HL-60/S4 treated with retinoic acid at 250 ng/mL for 4 days and 3 days (cell line): ENCODE measurements at regions not wholly inside any gene's neighbourhood (a gene's known extent, or its start where the extent isn't known, plus 50 kb on each side); places are given as distances from the start of the nearest gene placed in this dataset.

ENCODE experiments used
- in situ Hi-C: fragments of 300-500 bp; cut with MboI; formaldehyde crosslinking; loops from 2 replicates; pipeline ENCODE4 v1.7.0; 2022; ENCODE audit warnings: low sequenced_read_pairs

DNA sequence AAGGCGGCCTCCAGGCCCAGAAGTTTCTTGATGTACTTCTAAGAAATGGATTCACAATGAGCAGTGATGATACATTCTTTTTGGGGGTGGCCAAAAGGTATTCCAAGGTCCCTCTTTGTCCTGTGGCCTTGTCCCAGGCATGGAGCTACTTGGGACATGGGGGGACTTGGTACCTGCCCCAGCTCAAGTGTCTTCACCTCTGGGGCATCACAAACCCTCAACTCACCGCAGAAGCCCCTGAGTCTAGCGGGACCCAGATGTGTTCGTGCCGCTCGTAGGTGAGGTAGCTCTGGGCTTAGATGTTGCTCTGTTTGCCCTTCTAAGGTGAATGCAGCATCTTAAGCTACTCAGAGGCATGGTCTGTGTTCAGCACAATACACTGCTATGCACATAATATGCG is 338.0 kb upstream of the IRX4 start:
- in situ Hi-C loops, result no loop called here

DNA sequence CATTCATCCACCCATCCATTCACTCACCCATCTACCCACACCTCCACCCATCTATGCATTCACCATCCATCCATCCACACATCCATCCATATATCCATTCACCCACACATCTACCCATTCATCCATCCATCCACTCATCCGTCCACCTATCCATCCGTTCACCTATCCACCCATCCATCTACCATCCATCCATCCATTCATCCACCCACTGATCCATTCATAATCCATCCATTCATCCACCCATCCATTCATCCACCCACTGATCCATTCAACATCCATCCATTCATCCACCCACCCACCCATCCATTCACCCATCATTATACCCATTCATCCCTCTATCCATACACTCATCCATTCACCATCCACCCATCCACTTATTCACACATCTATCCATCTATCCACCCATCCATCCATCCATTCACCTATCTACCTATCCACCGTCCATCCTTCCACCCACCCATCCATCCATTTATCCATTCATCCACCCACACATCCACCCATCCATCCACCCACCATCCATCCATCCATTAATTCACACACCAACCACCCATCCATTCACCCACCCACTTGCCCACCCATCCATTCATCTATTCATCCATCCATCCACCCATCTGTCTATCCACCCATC is 336.5 kb upstream of the IRX4 start:
- in situ Hi-C loops, result no loop called here

DNA sequence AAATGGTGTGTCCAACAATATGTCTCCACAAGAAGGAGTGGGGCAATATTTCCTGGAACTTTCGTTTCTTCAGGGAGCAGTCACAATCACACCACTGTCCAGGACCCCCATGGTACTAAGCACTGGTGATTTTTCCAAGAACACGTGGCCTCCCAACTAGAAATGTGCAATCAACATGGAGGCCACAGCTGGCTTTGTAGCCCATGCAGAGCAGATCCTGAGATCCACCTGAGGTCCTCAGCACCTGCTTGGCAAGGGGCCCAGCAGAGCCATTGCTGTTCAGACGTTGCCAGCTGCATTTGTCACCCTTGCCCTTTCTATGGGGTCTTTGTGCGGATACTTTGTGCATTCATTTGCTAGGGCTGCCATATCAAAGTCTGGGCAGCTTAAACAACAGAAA is 334.5 kb upstream of the IRX4 start:
- in situ Hi-C loops, result no loop called here

DNA sequence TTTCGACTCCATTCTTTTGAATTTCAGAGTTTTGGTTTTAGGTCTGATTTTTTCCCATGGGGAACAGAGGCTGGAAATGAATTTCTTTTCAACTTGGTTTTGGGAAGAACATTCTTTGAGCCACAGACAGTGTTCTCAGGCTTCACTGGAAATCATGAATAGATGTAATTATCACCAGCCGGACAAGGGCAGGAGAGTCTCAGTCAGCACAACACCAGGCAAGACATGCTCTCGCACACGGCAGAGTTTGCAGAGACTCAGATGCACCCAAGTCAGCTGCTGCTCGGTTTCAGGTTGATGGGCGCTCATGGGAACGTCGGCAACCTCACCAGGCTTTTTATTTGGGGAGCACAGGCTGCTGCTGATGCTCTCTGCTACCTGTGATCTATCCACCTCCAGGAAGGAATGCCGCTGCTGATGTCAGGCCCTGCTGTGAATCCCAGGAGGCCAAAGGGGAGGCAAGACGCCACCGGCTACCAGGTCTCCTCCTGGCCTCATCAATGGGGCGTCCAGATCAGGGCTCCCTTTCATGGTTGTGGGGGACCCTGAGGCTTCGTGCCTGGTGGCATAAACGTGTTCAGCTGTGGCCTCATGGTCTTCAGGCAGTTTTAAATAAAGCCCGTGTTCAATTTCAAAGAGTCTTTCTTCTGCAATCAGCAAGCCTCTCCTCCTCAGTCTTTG is 332.3 kb upstream of the IRX4 start:
- in situ Hi-C loops, result no loop called here

DNA sequence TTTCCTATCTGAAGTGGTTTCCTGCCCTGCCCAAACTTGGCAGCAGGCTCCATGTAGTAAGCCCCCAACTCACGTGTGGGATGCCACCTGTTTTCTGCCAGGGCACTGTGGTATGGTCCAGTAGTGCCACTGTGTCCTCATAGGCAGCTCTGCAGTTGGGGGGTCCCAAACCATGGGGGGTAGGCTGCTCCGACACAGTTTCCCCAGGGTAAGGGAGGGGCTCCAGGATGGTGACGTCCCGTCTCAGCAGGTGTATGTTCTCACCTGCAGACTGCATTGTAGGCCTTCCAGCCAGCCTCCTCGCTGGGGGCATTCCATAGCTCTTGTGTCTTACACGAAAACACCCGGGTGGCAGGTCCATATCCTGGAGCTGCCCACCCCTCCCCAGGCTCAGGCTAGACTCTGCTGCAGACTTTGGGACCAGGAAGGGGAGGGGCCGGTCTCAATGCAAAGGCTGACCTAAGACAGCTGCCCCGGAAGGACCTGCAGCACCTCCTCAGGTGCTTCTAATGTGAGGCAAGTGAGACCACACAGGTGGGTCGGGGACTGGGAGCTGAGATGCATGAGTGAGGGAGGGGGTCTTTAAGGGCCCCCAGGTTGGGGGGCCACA is 330.5 kb upstream of the IRX4 start:
- in situ Hi-C loops, result no loop called here

DNA sequence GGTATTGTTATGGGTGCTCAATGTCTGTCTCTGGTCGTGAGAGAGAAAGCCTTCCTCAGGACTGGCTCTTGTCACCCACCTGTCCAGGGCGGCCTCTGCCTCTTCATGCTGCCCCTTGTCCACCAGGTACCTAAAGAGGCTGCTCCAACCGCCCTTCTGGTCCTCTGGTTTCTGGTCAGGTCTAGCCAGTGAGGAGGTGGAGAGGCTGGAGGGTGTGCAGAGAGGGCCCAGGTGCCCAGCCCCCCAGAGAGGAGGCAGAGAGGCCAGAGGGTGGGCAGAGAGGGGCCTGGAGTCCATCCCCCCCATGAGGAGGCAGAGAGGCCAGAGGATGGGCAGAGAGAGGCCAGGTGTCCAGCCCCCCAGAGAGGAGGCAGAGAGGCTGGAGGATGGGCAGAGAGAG is 329.8 kb upstream of the IRX4 start:
- in situ Hi-C loops, result no loop called here

DNA sequence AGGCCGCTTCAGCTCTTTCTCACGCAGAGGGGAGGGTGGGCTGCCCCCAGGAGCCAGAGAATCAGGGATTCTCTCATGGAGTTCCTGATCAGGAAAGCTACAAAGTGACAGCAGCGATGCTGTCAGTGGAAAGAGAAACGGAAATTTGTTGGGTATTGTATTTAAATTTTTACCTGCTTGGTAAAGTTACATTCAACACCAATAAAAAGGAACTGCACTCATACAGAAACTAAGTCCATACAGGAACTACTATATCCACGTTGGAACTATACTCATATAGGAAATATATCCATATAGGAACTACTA is 325.5 kb upstream of the IRX4 start:
- in situ Hi-C loops, result no loop called here

DNA sequence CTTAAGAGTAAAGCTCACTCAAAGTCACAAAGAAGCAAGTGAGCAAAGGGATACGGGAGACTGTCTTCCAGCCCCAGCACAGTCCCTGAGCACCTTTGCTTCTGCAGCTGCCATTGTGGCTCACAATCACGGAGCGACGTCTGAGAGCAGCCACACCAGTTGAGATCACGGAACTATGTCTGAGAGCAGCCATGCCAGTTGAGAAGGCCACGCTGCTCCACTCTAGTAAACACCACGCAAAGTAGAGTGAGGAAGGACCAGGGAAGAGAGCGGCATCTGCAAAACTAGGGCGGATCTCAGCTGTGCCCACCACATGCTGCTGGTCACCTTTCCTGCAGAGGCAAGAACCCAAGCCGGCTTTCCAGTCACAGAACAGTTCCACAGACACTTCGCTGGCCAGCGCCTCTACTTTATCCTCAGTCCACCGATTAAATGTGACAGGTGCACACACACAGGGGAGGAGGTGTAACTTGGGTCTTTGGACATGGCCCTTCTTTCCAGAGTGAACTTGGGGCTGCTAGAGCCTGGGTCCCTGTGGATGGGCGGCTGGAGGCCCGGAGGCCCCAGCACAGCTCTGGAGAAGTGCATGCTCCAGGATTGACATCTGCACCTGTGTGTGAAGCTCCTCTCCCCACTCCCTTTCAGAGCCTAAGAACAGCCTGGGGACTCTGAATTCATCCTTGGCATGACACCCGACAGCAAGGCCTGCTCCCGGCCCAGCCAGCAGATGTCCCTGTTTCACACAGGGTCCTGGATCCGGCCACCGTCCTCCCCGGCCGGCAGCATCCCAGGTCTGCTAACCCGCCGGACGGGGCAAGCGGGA is 324.9 kb upstream of the IRX4 start:
- in situ Hi-C loops, result no loop called here

DNA sequence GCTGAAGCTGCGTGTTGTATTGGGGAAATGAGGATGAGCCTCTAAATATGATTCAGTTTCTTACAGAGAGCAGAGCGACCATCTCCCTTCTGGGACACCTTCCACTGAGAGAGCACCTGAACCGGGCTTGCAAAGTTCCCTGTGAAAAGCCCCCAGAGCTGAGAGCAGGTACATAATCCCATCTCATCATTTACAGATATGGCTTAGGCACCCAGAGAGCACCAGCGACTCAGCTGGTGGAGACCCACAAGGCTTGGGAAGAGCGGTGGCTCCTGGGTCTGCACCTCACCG is 324.3 kb upstream of the IRX4 start:
- in situ Hi-C loops, result no loop called here

DNA sequence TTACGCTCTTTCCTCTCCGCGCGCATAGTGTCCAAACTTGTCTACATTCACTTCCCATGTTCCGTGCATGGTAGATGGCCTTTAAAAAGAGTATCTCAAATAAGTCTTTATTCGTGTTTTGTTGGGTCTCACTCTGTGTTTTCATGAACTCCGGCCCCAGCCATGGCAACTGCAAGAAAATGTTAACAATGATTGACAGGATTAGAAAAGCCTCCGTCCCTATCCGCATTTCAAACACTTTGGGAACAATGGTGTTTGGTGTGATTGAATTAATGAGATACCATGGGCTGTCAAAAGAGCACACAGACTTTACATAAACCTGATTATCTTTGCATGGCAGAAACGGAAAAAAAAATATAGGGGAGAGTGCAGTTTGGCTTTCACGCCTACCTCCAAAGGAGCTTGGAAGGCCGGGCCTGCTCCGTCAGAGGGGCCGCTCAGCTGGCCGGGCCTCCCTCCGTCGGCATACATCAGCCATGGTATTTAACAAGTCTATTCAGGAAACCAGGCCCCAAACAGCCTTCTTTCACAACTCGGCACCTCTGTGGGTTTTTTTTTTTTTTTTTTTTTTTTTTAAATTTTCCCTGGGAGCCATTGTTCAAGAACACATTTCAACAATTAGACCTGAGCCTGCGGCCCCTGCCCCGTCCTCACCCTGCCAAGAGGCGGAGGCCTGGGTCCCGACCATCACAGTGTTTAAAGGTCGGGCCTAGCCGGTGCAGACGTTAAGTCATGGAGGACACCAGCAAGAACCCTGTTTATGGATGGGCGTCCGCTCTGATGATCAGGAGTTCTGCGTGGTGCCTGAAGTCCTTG is 323.8 kb upstream of the IRX4 start:
- in situ Hi-C loops, result no loop called here

DNA sequence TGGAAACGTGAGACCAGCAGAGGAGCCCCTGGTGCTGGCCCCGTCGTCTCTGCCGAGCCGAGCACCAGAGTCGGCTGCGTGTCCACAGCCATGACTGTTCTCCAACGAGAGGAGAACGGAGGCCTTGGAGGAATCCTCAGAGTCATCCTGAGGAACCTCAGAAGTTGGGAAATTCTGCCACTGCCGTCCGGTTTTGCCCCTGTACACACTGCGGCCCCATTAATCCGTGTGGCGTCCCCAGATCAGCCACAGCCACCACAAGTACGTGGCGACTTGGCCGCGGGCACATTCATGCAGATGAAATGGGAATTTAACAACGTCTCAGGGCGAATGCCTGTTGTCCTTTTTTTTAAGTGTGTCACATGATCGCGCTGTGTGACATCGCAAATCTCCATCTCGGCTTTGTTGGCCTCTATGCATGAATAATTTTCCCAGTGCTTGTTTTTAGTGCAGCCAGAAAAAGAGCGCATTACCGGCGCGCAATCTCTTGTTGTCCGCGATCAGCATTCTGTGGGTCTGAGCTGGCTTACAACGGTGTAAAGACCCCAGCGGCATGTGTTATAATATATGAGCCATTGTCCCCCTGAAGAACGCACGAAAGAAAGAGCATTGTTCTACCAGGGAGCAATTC is 323.0 kb upstream of the IRX4 start:
- in situ Hi-C loops, result no loop called here

DNA sequence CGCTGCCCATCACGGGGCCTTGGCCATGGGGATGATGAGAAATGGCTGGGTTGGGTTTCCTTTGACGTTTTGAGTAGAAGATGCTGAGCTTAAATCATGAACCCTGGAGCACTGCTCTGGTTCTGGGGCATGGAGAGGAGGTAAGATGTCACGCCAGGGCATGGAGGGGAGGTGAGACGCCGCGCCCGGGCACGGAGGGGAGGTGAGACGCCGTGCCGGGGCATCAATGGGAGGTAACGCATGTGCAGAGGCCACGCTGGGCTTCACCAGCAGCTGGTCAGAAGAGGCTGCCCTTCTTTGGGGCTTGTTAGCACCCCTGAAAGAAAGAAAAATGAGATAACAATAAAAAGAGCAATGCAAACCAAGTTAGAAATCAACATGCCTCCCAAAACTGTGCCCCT is 322.5 kb upstream of the IRX4 start:
- in situ Hi-C loops, result no loop called here

DNA sequence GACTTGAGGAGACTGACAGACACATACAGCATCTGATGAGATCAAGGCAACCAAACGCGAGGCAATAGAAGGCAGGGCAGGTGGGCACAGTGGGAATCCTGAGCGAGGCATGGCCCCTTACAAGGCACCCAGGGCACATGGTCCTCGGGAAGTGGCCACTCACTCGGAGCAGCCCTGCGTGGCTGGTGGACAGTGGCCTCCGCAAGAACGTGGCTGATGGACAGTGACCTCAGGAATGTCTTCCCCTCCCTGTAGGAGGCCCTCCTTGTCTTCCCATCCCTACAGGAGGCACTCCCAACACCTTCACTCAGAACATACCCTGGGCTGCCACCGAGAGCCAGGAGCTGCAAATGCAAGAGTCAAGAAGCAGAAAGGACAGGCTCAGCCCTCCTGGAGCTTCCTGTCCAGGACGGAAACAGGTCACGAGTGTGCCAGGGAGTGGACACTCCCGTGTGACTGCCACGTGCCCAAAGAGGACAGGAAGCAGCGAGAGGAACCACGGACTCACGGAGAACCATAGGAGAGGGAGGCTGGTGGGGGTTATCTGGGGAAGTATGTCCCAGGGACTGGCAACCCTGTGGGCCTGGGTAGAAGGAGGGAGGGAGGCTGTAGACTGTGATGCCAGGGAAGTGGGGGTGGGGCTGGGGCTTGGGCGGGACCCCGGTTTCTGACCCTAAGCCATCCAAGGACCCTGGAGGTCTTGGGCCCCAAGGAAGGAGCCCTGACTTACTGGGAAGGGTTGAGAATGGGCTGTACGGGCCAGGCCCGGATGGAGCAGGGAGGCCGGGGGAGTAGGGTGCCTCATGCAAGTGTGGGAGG is 321.9 kb upstream of the IRX4 start:
- in situ Hi-C loops, result no loop called here

DNA sequence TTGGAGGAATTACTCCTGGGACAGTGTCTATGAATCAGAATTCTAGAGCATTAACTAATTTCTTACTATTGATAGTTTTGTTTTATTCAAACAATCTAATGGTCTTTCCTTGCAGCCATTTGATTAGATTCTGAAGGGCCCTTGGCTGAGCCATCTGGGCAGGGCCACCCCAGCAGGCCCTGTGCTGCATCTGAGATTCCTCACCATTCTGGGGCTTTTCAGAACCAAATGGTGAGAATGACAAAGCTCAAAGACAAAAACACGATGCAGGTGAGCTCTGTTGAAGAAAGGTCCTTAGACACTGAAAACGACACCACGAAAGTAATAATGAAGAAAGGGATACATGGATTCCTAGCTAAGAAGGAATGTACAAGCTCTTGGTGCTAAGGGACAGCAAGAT is 321.0 kb upstream of the IRX4 start:
- in situ Hi-C loops, result no loop called here

DNA sequence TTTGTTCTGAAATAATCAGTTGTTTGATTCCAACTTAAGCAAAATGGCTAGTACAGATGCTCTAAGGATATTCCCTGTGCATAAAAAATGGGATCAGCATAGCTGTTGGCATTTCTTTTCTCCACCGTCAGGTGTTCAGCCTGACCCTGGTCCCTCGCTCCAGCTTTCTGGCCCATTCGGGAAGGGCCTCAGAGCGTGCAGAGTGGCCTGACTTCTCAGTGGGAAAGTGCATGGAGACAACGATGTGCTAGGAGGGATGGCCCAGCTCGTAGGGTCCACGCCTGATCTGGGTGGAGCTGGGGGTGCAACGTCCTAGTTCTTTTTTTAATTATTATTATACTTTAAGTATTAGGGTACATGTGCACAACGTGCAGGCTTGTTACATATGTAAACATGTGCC is 319.1 kb upstream of the IRX4 start:
- in situ Hi-C loops, result no loop called here

DNA sequence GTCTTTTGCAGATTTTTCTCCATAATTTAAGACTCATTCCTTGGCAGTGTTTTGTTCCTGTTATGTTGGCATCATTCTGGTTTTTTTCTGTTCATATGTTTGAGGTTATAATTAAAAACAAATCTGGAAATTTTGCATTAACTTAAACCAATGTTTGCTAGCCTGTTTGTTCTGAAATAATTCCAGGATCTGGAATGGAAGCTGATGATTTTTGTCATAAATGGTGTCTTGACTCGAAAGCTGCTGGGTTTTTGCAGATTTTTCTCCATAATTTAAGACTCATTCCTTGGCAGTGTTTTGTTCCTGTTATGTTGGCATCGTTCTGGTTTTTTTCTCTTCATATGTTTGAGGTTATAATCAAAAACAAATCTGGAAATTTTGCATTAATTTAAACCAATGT is 318.7 kb upstream of the IRX4 start:
- in situ Hi-C loops, result no loop called here

DNA sequence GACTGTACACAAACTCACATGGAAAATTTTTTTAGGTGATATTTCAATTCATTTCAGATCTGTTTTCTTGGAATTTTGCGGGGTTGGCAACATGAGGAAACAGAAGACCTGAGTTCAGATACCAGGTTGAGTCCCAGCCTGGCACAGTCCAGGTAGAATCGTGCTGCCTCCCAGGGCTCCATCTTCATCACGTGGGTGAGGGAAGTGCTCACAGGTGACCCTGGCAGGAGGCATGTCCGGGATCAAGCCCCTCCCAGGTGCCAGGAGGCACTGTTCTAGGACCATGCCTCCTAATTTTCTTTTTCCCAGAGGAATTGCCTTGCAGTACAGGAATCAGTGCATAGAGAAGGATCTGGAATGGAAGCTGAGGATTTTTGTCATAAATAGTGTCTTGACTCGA is 318.3 kb upstream of the IRX4 start:
- in situ Hi-C loops, result no loop called here

DNA sequence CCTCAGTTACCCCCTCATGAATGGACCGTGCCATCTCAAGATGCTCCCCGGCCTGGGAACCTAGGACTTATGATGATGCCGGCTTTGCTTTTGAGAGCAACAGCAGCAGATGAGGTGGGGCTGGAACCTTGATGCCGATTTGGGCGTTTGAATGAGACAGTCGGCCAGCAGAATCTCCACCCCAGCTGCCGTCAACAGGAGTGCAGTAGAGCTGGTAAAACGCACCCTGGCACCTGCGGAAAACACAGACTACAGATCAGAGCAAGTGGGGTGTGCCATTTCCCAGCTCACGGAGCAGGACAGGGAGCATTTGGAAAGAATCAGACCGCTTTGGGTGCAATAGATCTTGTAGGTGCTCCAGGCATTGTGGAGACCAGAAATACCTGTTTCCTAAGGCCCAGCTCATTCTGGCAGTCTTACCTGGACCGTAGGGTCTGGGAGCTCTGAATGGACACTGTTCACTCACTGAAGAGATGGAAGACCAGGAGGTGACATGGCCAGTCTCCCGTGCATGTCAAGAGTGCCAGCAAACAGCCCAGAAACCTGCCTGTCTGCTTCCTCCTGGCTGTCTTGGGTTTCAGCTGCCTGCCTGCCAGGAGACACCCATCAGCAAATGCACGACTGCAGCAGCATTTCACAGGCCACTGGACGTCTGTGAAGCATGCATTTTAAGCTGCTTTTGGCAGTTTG is 317.7 kb upstream of the IRX4 start:
- in situ Hi-C loops, result no loop called here

DNA sequence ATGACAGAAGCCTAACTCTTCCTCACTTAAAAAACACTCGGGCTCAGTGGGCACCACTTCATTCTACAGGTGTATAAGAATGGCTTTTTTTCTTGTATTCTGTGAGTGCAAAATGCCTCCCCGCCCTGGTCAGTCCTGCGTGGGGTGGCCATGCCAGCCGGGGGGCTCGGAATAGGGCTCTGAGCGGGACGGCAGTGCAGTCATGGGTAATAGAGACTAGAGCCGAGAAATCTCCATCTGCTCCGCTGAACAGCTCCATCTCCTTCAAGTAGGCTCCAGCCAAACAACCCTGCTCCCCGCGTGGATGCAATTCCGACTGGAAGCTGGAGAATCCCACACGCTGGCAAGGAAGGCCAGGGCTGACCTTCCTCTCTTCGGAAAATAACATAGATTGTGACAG is 317.0 kb upstream of the IRX4 start:
- in situ Hi-C loops, result no loop called here
